ENCODE measurements at regions not wholly inside any gene's neighbourhood (a gene's known extent, or its start where the extent isn't known, plus 50 kb on each side); places are given as distances from the start of the nearest gene placed in this dataset.

GRCh38 chr5:10856683-10857337 lies 95.8 kb upstream of the DAP start:
- TF ChIP-seq POLR2A (IDR thresholded peaks at IDR 0.05) (no peak), CTCF (IDR thresholded peaks at IDR 0.05) (peak; percentile 33 to 77), EP300 (IDR thresholded peaks at IDR 0.05) (no peak), POLR2AphosphoS5 (IDR thresholded peaks at IDR 0.05) (no peak)

All from suprapubic skin (tissue), 4 donors.